Thyroid gland (tissue), 4 donors: ENCODE measurements at regions not wholly inside any gene's neighbourhood (a gene's known extent, or its start where the extent isn't known, plus 50 kb on each side); places are given as distances from the start of the nearest gene placed in this dataset.

Experiments used
- CTCF ChIP-seq, 6 experiments: fragments of 200-600 bp in 3 of 6; fragments of 450-650 bp in 3 of 6; sonication (generic) in 3 of 6; IDR thresholded peaks; one replicate each; pipeline ENCODE4 v1.5.1; 2016 to 2019; ENCODE audit warnings: antibody characterized with exemption in 6 of 6, mild to moderate bottlenecking in 2 of 6, inconsistent platforms in 1 of 6, moderate library complexity in 1 of 6
- POLR2A ChIP-seq, 2 donors: fragments of 450-650 bp; IDR thresholded peaks; one replicate each; pipeline ENCODE4 v1.6.1; 2017; ENCODE audit warnings: antibody characterized with exemption in 2 of 2, mild to moderate bottlenecking in 2 of 2, moderate library complexity in 1 of 2

GRCh38 chr4:28557755-28558154 is 1697.1 kb downstream of the STIM2 start:
- TF ChIP-seq CTCF (IDR thresholded peaks at IDR 0.05) (no peak), POLR2A (IDR thresholded peaks at IDR 0.05) (no peak)
